ENCODE measurements at regions not wholly inside any gene's neighbourhood (a gene's known extent, or its start where the extent isn't known, plus 50 kb on each side); places are given as distances from the start of the nearest gene placed in this dataset.
A peak's percentile ranks its signal among the peaks of the same experiment; 100 is the strongest.

DNA sequence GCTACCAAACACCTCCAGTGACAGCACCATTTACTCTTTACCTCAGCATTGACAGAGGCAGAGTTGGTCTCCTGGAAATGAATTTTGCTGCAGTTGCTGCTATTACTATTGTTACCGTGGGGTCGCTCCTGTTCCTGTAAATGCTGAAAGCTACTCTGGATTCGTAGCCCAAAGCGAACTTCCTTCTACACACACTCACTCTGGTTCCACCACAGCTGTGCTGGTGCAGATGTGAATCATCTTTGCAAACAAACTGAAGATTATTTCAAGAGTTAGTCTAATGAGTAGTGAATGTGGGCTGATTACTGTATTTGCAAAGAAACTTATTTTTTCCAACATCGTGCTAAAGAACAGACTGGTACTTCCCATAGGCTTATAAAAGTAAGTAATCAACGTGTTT is 304.0 kb downstream of the LPIN1 start:
- Histone ChIP-seq H3K36me3 (no peaks in the 10 kb centered on the region), H3K27me3 (no peaks in the 10 kb centered on the region), H3K4me3 (no peak overlapping the region), H3K27ac (no peak overlapping the region), H3K9me3 (replicated peaks) (no peaks in the 10 kb centered on the region), H3K4me1 (peaks cover 11% of the 10 kb centered on the region)
- DNase-seq: no peak

DNA sequence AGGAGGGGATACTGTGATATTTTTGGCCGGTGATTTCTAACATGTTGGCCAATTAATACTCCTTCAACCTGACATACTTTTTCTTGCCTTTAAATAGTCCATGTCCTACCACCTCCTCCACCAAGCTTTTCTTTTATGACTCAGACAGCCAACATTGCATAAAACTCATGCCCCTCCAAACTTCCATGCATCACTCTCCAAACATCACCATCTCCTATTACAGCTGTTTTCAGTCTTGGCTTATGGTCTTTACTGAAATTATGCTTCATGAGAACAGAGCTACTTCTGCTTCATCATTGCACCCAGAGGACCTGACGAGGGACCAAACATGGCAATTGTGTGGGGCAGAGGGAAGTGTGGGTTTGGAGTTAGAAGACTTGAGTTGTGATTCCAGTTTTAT is 305.4 kb downstream of the LPIN1 start:
- Histone ChIP-seq H3K9me3 (replicated peaks) (no peaks in the 10 kb centered on the region), H3K27me3 (no peaks in the 10 kb centered on the region), H3K27ac (no peak overlapping the region), H3K4me1 (peaks cover 15% of the 10 kb centered on the region), H3K36me3 (no peaks in the 10 kb centered on the region), H3K4me3 (no peak overlapping the region)
- no peak for DNase-seq

DNA sequence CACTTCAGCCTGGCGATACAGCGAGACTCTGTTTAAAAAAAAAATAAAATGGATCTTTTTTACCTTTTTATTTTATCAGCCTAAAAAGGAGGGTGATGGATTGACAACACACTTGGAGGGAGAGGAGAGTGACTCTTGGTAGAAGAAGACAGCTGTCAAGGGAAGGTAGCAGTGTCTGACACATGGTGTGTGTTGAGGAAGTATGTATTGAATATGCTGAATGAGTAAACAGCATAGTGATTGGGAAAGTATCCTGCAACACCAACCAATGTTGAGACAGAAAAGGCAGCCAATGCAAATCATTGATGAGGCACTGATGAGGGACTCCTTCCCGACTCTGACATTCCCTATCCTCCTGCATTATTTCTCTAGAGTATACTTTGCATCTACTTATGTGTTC is 306.4 kb downstream of the LPIN1 start:
- no peaks in the 10 kb centered on the region for H3K27me3 ChIP-seq
- DNase-seq: no peak
- H3K9me3 ChIP-seq (replicated peaks): no peaks in the 10 kb centered on the region
- H3K36me3 ChIP-seq: no peaks in the 10 kb centered on the region
- peaks cover 22% of the 10 kb centered on the region for H3K4me1 ChIP-seq
- H3K27ac ChIP-seq: no peak overlapping the region
- H3K4me3 ChIP-seq: no peak overlapping the region

GRCh38 chr2:12054956-12055618 is 308.7 kb downstream of the LPIN1 start:
- Histone ChIP-seq H3K27ac (no peak overlapping the region), H3K4me3 (no peak overlapping the region), H3K27me3 (no peaks in the 10 kb centered on the region), H3K9me3 (replicated peaks) (no peaks in the 10 kb centered on the region), H3K4me1 (peaks cover 45% of the 10 kb centered on the region), H3K36me3 (no peaks in the 10 kb centered on the region)
- DNase-seq: no peak

DNA sequence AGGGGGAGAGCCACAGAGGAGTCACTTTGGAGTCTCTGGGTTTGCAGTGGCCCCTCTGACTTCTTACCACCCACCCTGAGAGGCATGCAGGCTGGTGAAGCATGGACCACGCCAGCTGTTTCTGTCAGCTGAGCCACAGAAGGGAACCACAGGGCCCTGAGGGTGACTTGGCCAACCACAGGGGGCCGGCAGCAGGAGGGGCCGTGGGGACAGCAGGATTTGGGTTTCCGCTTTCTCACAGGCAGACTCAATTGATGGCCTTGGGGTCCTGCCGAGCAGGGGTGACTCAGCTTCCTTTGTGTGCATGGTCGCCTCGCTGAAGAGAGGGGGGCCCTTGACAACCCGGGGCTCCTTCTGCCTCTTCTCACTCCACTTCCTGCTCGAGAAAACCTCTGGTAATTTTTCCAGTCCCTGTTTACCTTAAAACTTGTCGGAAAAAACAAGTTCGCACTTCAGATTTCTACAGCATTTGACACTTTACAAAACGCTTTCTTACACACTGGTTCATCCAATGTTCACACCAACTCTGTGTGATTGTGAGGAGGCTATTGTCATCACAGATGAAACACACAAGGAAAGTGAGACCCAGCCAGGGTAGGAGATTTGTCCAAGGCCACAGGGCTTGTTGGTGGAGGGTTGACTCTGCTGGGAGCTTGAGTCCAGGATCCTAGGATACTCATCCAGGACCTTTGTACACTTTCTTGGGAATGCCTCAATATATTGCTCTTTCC is 311.2 kb downstream of the LPIN1 start:
- DNase-seq: peak; percentile 96 to 98
- Histone ChIP-seq H3K27ac (peak overlapping the region; percentile 79), H3K9me3 (replicated peaks) (no peaks in the 10 kb centered on the region), H3K4me1 (peaks cover 54% of the 10 kb centered on the region), H3K36me3 (no peaks in the 10 kb centered on the region), H3K4me3 (no peak overlapping the region), H3K27me3 (no peaks in the 10 kb centered on the region)

DNA sequence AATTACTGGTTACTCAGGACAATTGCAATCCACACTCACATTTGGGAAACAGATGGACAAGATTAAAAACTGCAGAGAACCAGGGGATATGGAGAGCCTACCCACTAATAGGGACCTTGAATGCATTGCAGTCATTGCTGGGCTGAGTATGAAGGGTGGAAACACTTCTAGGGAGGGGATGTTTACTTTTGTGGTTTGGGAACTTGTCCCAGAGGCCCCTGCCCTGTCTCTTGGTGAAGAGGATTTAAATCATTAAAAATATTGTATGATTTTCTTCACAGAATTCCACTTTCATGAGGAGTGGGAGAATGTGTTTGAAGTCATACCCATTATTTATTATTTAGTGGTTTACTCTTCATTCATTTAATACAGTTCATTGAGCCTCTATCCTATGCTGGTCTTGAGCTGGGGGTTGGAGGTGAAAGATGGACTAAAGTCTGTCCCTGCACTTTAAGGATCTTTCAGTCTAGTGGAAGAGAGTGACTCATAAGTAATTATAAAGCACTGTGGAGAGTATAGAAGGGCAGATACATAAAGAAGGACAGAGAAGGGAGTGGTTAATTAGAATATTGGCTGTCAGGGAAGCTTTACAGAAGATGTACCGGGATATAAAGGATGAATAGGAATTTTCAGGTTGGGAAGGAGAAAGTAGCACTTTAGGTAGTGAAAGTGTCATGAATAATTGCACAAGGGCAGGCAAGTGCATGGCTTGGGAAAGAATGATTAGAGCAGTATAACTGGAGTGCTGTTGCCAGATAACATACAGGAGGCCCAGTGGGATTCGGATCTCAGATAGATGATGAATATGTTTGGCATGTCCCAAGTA is 313.4 kb downstream of the LPIN1 start:
- Histone ChIP-seq H3K36me3 (no peaks in the 10 kb centered on the region), H3K4me1 (peaks cover 54% of the 10 kb centered on the region), H3K27me3 (no peaks in the 10 kb centered on the region), H3K27ac (no peak overlapping the region; the same call in 1 of the 2 replicates), H3K9me3 (replicated peaks) (no peaks in the 10 kb centered on the region), H3K4me3 (no peak overlapping the region)
- peak; percentile 49 to 71 for DNase-seq

DNA sequence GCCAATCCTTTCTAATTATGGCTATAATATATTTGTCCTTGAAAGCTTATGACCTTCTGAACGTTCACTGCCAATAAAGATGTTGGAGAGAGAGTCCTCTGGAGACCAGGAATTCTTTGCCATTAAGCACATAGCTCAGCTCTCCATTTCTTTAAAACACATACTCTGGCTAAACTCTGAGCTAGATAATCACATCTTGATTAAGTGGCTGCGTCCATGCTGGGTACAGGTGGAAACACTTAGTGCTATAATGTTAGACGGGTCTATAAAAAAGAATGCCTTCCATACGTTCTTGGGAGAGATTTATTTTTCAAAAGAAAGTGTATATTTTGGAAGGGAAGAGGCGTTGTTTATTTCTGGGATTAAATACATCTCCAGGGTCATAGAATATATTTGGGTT is 314.5 kb downstream of the LPIN1 start:
- Histone ChIP-seq H3K36me3 (no peaks in the 10 kb centered on the region), H3K9me3 (replicated peaks) (no peaks in the 10 kb centered on the region), H3K27me3 (no peaks in the 10 kb centered on the region), H3K27ac (no peak overlapping the region), H3K4me1 (peaks cover 54% of the 10 kb centered on the region), H3K4me3 (no peak overlapping the region)
- DNase-seq: no peak

DNA sequence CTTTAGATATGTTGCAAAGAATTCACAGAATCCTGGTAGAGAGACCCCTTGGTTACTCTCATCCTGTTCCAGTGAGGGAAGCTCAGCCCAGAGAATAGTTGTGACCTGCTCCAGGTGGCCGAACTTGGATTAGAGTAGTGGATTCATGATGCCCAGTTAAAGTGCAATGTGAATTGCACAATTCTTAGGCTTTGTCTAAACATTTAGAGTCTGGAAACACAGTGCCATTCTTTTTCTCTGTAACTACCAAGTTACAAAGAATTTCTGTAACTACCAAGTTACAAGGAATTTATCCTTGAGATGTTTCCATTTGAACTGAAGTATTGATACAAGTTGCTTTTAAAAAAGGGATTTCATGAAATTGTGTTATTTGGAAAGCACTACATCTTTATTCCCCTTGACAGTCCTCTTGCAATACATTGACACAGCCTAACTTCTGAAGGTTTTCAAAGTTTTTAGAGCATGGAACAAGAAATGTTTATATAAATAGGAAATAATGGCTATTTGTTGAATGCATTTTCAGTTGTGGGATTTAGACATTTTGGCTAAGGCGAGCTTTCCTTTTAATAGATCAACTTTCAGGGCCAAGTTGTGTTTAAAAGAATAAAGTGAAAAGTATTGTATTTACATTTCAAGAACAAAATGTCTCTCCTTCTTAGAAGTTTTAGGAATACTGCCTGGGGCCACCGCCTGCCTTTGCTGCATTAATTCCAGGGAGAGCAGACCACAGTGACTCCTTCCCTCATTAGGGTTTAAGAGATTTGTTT is 315.0 kb downstream of the LPIN1 start:
- DNase-seq: peak in 1 of 2 experiments; percentile 40
- Histone ChIP-seq H3K4me1 (peaks cover 48% of the 10 kb centered on the region), H3K4me3 (no peak overlapping the region)

GRCh38 chr2:12062053-12062395 is 315.6 kb downstream of the LPIN1 start:
- H3K27ac ChIP-seq: no peak overlapping the region
- no peaks in the 10 kb centered on the region for H3K9me3 ChIP-seq (replicated peaks)
- H3K36me3 ChIP-seq: no peaks in the 10 kb centered on the region
- peaks cover 43% of the 10 kb centered on the region for H3K4me1 ChIP-seq
- DNase-seq: peak in 1 of 2 experiments; percentile 38
- H3K27me3 ChIP-seq: no peaks in the 10 kb centered on the region
- H3K4me3 ChIP-seq: no peak overlapping the region

More for the DNA sequence above, 315.0 kb downstream of the LPIN1 start:
- Histone ChIP-seq H3K9me3 (replicated peaks) (no peaks in the 10 kb centered on the region), H3K27me3 (no peaks in the 10 kb centered on the region), H3K36me3 (no peaks in the 10 kb centered on the region), H3K27ac (no peak overlapping the region)

DNA sequence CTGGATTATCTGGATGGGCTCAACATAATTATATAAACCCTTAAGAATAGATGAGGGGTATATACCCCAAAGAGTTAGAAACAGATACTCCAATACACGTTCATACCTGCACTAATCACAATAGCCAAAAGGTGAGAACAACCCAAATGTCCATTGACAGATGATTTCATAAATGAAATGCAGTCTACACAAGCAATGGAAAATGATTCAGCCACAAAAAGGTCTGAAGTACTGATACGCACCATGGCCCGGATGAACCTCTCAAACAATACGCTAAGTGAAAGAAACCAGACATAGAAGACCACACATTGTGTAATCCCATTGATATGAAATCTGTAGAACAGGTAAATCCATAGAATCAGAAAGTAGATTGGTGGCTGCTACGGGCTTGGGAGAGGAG is 316.8 kb downstream of the LPIN1 start:
- Histone ChIP-seq H3K4me1 (peaks cover 33% of the 10 kb centered on the region), H3K36me3 (no peaks in the 10 kb centered on the region), H3K27me3 (no peaks in the 10 kb centered on the region), H3K9me3 (replicated peaks) (no peaks in the 10 kb centered on the region), H3K4me3 (no peak overlapping the region), H3K27ac (no peak overlapping the region)
- DNase-seq: no peak

- Histone ChIP-seq H3K4me1 (peaks cover 24% of the 10 kb centered on the region), H3K36me3 (no peaks in the 10 kb centered on the region), H3K27me3 (no peaks in the 10 kb centered on the region), H3K4me3 (no peak overlapping the region), H3K27ac (no peak overlapping the region), H3K9me3 (replicated peaks) (no peaks in the 10 kb centered on the region)
- no peak for DNase-seq
Observed at GRCh38 chr2:12064153-12064552, 317.7 kb downstream of the LPIN1 start.

- Histone ChIP-seq H3K4me1 (peaks cover 11% of the 10 kb centered on the region), H3K27me3 (no peaks in the 10 kb centered on the region), H3K36me3 (no peaks in the 10 kb centered on the region), H3K9me3 (replicated peaks) (no peaks in the 10 kb centered on the region), H3K4me3 (no peak overlapping the region), H3K27ac (no peak overlapping the region)
- DNase-seq: no peak
Observed at GRCh38 chr2:12066116-12066515, 319.7 kb downstream of the LPIN1 start.

- no peaks in the 10 kb centered on the region for H3K9me3 ChIP-seq (replicated peaks)
- no peak for DNase-seq
- no peak overlapping the region for H3K4me3 ChIP-seq
- H3K27me3 ChIP-seq: no peaks in the 10 kb centered on the region
- no peaks in the 10 kb centered on the region for H3K36me3 ChIP-seq
- H3K27ac ChIP-seq: no peak overlapping the region
- H3K4me1 ChIP-seq: peaks cover 5% of the 10 kb centered on the region
Observed at GRCh38 chr2:12066986-12067385, 320.6 kb downstream of the LPIN1 start.

GRCh38 chr2:12068796-12069538 is 322.5 kb downstream of the LPIN1 start:
- Histone ChIP-seq H3K27me3 (no peaks in the 10 kb centered on the region), H3K27ac (no peak overlapping the region), H3K4me1 (no peaks in the 10 kb centered on the region), H3K4me3 (no peak overlapping the region), H3K36me3 (no peaks in the 10 kb centered on the region), H3K9me3 (replicated peaks) (no peaks in the 10 kb centered on the region)
- DNase-seq: no peak

Measured in SJCRH30 (cell line).